AG09319 (cell line): ENCODE measurements at regions not wholly inside any gene's neighbourhood (a gene's known extent, or its start where the extent isn't known, plus 50 kb on each side); places are given as distances from the start of the nearest gene placed in this dataset.

Experiments used
- DNase-seq: peaks from one replicate; pipeline ENCODE4 v3.0.0-alpha.2; 2010; ENCODE audit warnings: low read depth; ENCODE audit errors: extremely low read depth
- TF ChIP-seq, protein P1 (sequence below): IDR thresholded peaks from 2 replicates; pipeline ENCODE4 v1.5.1; 2011; ENCODE audit warnings: low read depth, mild to moderate bottlenecking, inconsistent platforms, low read length, moderate library complexity

DNA sequence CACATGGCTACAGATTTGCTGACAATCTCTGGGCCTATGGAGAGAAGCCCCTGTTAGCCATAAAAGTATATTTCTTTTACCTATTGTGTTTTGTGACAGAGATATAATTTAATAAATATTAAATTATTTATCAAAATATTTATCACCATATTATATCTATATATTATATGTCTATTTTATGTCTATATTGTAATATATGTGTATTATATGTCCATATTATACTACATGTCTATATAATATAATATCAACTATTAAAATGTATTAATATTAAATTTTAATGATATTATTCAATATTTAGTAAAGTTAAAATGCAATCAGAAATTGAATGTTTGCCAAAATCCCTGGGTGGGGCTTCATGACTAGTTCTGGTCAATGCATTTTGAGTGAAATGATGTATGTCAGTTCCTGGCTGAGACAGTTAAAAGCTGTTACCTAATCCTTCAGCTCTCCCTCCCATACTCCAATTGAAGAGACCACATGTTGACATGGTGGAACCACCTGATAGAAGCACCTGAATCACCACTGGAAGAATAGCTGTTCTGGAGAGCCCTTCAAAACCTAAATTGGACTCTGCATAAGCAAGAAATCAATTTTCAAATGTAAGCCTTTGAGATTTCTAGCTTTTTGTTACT lies 357.3 kb upstream of the DDHD1 start:
- no peak for DNase-seq
- TF ChIP-seq, protein P1, sequence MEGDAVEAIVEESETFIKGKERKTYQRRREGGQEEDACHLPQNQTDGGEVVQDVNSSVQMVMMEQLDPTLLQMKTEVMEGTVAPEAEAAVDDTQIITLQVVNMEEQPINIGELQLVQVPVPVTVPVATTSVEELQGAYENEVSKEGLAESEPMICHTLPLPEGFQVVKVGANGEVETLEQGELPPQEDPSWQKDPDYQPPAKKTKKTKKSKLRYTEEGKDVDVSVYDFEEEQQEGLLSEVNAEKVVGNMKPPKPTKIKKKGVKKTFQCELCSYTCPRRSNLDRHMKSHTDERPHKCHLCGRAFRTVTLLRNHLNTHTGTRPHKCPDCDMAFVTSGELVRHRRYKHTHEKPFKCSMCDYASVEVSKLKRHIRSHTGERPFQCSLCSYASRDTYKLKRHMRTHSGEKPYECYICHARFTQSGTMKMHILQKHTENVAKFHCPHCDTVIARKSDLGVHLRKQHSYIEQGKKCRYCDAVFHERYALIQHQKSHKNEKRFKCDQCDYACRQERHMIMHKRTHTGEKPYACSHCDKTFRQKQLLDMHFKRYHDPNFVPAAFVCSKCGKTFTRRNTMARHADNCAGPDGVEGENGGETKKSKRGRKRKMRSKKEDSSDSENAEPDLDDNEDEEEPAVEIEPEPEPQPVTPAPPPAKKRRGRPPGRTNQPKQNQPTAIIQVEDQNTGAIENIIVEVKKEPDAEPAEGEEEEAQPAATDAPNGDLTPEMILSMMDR: no peak

DNA sequence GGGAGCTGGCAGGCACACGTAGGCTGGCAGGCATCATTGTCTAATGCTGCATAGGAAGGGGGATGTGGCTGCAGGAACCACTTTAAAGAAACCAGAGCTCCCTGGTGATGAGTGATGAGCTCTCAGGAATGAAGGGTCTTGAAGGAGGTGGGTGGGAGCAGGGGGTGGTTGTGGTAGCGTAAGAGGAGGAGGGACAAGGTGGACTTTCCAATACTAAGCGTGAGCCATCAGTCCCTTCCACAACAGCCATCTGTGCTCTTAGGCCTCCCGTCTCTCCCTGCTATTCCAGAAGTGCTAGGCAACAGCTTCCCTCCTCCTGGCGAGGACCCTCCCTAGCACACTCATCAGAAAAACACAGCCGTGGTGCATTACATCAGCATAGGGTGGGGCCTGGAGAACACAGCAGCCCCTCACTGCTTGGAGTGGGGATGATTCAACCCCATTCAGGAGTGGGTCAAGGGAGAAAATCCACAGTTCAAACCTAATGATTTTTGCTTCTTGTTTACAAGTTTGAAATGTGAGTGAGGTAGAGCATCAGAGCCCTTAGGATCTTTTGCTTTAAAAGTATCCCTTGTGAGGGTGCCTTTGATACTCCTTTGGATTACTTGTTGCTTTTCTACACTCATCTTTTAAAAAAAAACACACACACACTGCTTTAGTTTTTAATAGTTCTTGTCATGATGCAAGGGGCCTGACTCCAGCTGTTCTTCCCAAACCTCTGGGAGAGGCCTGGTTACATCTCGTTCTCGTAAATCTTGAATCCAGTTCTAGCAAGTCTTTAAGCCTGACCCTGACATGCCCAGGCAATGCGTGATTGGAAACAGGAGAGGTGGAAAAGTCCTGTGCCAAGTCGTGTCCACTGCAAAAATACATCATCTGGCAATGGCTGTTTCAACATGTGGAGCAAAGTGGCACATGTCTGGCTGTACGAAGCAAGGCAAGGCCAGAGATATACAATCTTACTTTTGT lies 356.4 kb upstream of the DDHD1 start:
- DNase-seq: peak; percentile 71
- TF ChIP-seq, protein P1: no peak

DNA sequence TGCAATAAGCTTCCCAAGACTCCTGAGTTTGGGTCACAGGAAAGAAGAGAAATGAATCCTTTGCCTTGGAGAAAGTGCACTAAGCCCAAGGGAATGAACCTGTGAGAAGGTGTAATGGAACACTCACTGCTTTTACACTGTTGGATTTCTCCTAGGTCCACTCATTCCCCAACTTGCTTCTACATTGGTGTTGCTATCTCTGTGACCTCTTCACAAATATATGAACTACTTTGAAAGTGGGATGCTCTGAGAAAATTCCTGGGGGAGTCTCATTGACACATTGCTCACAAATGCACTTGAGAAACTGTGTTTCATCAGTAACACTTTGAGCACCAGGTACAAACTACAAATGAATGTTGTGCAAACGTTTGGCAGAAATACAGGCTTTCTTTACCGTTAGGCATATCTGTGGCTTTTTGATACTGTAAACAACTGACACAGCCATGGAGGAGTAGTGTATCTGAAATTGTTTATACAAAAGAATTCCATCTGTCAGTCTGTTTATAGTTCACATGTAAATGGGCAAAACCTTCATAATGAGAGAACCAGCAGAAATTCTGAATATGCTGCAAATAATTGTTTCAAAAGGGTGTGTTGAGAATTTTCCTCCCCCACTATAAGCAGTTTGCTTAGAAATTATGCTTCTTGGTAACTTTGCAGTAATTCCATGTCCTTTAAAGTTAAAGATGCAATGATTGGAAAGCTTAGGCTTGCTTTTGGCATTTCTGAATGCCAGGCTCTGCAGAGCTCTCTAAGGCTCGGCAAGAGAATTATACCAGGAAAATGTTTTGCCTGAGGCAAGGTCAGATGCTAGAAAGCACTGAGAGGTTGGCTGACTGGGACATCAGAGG lies 348.5 kb upstream of the DDHD1 start:
- peak; percentile 83 for DNase-seq
- TF ChIP-seq, protein P1: no peak

DNA sequence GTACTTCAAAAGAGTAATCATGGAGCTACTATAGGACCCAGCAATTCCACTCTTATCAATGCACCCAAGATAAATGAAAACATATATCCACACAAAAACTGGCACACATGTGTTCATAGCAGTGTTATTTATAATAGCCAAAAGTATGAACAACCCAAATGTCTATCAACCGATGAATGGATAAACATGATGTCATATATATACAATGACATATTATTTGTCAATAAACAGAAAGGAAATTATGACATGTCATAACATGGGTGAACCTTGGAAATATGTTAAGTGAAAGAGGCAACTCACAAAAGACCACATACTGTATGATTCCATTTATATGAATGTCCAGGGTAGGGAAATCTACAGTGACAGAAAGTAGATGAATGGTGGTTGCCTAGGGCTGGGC lies 347.1 kb upstream of the DDHD1 start:
- DNase-seq: no peak
- TF ChIP-seq, protein P1: no peak

DNA sequence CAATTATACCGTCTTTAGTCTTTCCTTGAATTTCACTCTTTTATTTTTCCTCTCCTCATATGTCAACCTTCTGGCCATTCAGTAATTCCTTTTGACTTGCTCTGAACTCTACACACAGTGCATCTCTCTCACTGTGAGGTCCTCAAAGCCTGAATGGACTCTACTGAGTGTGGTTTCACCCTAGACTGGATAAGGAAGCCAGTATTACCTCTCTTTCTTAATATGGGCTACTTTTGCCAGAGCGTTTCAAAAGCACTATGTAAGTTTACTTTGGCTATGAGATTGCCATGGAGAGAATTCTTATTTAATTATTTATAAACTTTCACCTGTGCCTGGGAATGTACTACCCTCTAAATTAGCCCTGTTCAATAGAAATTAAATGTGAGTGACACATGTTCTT lies 343.5 kb upstream of the DDHD1 start:
- DNase-seq: no peak
- TF ChIP-seq, protein P1: no peak

DNA sequence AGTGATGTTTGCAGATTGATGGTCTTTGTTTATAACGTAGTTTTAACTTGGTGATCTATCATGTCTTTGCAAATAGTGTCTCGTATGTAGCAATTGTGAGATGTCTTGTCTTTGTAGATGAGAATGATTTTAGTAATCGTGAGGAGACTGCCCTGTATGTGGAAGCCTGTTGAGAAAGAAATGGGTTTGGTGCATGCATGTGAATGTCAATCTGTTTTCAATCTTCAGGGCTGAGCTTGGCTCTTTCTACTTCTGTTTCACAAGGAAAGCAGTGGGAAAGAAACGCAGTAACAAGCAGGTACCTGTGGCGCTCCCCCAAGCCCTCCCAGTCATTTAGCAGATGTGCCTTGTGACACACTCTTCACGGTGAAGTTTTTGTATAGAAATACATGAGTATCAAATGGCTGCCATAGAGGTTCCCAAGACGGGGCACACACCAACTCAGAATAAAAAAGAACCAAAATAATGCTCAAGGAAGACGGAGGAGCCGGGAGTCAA lies 342.8 kb upstream of the DDHD1 start:
- DNase-seq: no peak
- TF ChIP-seq, protein P1: no peak
